HepG2 (cell line): ENCODE measurements at regions not wholly inside any gene's neighbourhood (a gene's known extent, or its start where the extent isn't known, plus 50 kb on each side); places are given as distances from the start of the nearest gene placed in this dataset.
A peak's percentile ranks its signal among the peaks of the same experiment; 100 is the strongest.

Experiments used
- ATAC-seq: fragments of 200-7000 bp; cut with Tn5 transposase; 3 replicates; pipeline ENCODE4 v1.9.1; 2020; ENCODE audit warnings: mild to moderate bottlenecking, moderate library complexity
- BruUV-seq: library from RNA; stranded (reverse); fragments of 400-500 nt; replicated peaks from 2 replicates; lab custom pipeline; 2021; lab: Mats Ljungman, UMichigan
- CTCF ChIA-PET: fragments of 300-600 bp; formaldehyde crosslinking; extraction: SDS; loops from one replicate; lab custom pipeline; 2021; ENCODE audit warnings: low total read pairs, inconsistent platforms, low intra/inter-chr PET ratio; lab: Yijun Ruan, JAX
- POLR2A ChIA-PET: fragments of 350-600 bp; sonication (Branson Sonifier 250); formaldehyde crosslinking; loops from one replicate; lab custom pipeline; 2020; ENCODE audit warnings: antibody characterized with exemption, inconsistent platforms; lab: Yijun Ruan, JAX
- DNase-seq: peaks from one replicate; pipeline ENCODE4 v3.0.0-alpha.2; 2015; ENCODE audit warnings: low spot score
- FAIRE-seq: peaks from 3 replicates; lab custom pipeline; 2011; peaks lifted over from hg19 to GRCh38; lab: Jason Lieb, UNC
- H2AFZ ChIP-seq: one replicate; pipeline ENCODE4 v1.6.1; 2011; ENCODE audit warnings: low read length, inconsistent platforms
- H3K27ac ChIP-seq: fragments of 300-600 bp; 3 replicates; pipeline ENCODE4 v1.8.0; 2011; ENCODE audit warnings: mixed run types, mild to moderate bottlenecking, mixed read lengths, low read length, inconsistent platforms; ENCODE audit not compliant: insufficient read depth; ENCODE audit errors: extremely low read length
- H3K27me3 ChIP-seq, 2 experiments: fragments of 200-600 bp in 1 of 2; 2 replicates in 1 of 2; 3 replicates in 1 of 2; pipeline versions ENCODE4 v1.6.0 to v1.8.0; 2011; ENCODE audit warnings: low read length in 2 of 2, mild to moderate bottlenecking in 2 of 2, moderate library complexity in 2 of 2, inconsistent platforms in 1 of 2; ENCODE audit not compliant: insufficient read depth in 2 of 2, control insufficient read depth in 1 of 2
- H3K36me3 ChIP-seq, 2 experiments: fragments of 200-600 bp in 1 of 2; replicated peaks in 1 of 2; 2 replicates in 1 of 2; 3 replicates in 1 of 2; pipeline versions ENCODE4 v1.5.1 to v1.8.0; 2011; ENCODE audit warnings: low read length in 2 of 2, inconsistent platforms in 1 of 2; ENCODE audit not compliant: insufficient read depth in 2 of 2, control insufficient read depth in 1 of 2
- H3K4me1 ChIP-seq: 2 replicates; pipeline ENCODE4 v1.5.1; 2012; ENCODE audit warnings: low read length, inconsistent platforms; ENCODE audit not compliant: insufficient read depth
- H3K4me2 ChIP-seq: 2 replicates; pipeline ENCODE4 v1.6.0; 2011; ENCODE audit warnings: low read depth, low read length, inconsistent platforms
- H3K4me3 ChIP-seq, 3 experiments: fragments of 200-600 bp in 1 of 3; sonication (generic), shearing (Covaris generic) in 1 of 3; replicated peaks in 1 of 3; 2 replicates each; pipeline ENCODE4 v1.5.1; 2011 to 2016; ENCODE audit warnings: low read length in 3 of 3, inconsistent platforms in 2 of 3, low read depth in 2 of 3, mild to moderate bottlenecking in 2 of 3, control low read depth in 1 of 3, mixed read lengths in 1 of 3; ENCODE audit not compliant: insufficient read depth in 1 of 3
- H3K79me2 ChIP-seq: one replicate; pipeline ENCODE4 v1.6.1; 2011; ENCODE audit warnings: low read length, inconsistent platforms; ENCODE audit not compliant: insufficient read depth
- H3K9ac ChIP-seq: 2 replicates; pipeline ENCODE4 v1.6.0; 2011; ENCODE audit warnings: mild to moderate bottlenecking, low read depth, low read length, inconsistent platforms; ENCODE audit not compliant: insufficient read depth
- H3K9me3 ChIP-seq: 2 replicates; pipeline ENCODE4 v1.5.1; 2012; ENCODE audit warnings: mild to moderate bottlenecking, low read length
- H4K20me1 ChIP-seq: 2 replicates; pipeline ENCODE4 v1.6.0; 2011; ENCODE audit warnings: inconsistent platforms, mild to moderate bottlenecking, low read length, moderate library complexity; ENCODE audit not compliant: insufficient read depth
- FOXC1 ChIP-seq: sonication (generic); formaldehyde crosslinking; IDR thresholded peaks from 2 replicates; pipeline ENCODE4 v1.8.0; 2022; ENCODE audit warnings: mild to moderate bottlenecking, missing genetic modification reagents, borderline replicate concordance
- HOXD1 ChIP-seq: sonication (generic); formaldehyde crosslinking; IDR thresholded peaks from 2 replicates; pipeline ENCODE4 v1.5.0; 2020; ENCODE audit warnings: missing genetic modification reagents
- ZC3H4 ChIP-seq: sonication (generic); formaldehyde crosslinking; IDR thresholded peaks from 2 replicates; pipeline ENCODE4 v1.4.0; 2020; ENCODE audit warnings: missing genetic modification reagents, borderline replicate concordance
- ZNF563 ChIP-seq: sonication (generic); formaldehyde crosslinking; IDR thresholded peaks from 2 replicates; pipeline ENCODE4 v1.8.0; 2022; ENCODE audit warnings: mild to moderate bottlenecking, moderate library complexity, missing genetic modification reagents
- ZNF746 ChIP-seq: sonication (generic); formaldehyde crosslinking; IDR thresholded peaks from 2 replicates; pipeline ENCODE4 v1.8.0; 2022; ENCODE audit warnings: mild to moderate bottlenecking, missing genetic modification reagents
- WGBS: methylation state at CpG from one replicate; pipeline ENCODE4 v1.1.6; 2017; ENCODE audit warnings: low lambda C conversion rate; 5-methylcytosine and 5-hydroxymethylcytosine counted together
- in situ Hi-C: cut with HindIII; loops from 2 replicates; pipeline ENCODE4 v1.10.0; 2017; ENCODE audit warnings: low pct_unique_long_range_greater_than_20kb; ENCODE audit not compliant: extremely low pct_ligation_motif_present
- intact Hi-C: fragments of 100-400 bp; cut with micrococcal nuclease; formaldehyde crosslinking; loops from one replicate; pipeline ENCODE4 v1.10.0; 2022; ENCODE audit not compliant: unreplicated experiment

- CTCF ChIA-PET: no interaction called here
- no peaks in the 10 kb centered on the region for H3K4me1 ChIP-seq
- POLR2A ChIA-PET: no interaction called here
- DNase-seq: no peak
- TF ChIP-seq ZNF746 (CRISPR knock-in tag) (no peak), ZNF563 (CRISPR knock-in tag) (no peak), FOXC1 (CRISPR knock-in tag) (no peak)
- intact Hi-C loops (no loop called here), in situ Hi-C loops (no loop called here)
- WGBS: 16% methylated on average over 6 of the region's 6 CpGs
- no peaks in the 10 kb centered on the region for H3K9me3 ChIP-seq
- no peaks in the 10 kb centered on the region for H3K36me3 ChIP-seq
- no TSS peak for BruUV-seq
- no peak overlapping the region for H3K4me3 ChIP-seq
- ATAC-seq: no peak
- no peak overlapping the region for H2AFZ ChIP-seq
- no peaks in the 10 kb centered on the region; a peak in 1 of 5 replicates for H3K27me3 ChIP-seq
- H3K9ac ChIP-seq: no peak overlapping the region
- no peaks in the 10 kb centered on the region for H4K20me1 ChIP-seq
- no peak overlapping the region for H3K27ac ChIP-seq
- no peak for FAIRE-seq
- no peak overlapping the region for H3K4me2 ChIP-seq
- no peaks in the 10 kb centered on the region for H3K79me2 ChIP-seq
These were observed 714.2 kb downstream of the SI start for GRCh38 chr3:164364111-164364510.

- H3K4me2 ChIP-seq: peak overlapping the region; percentile 27; the same call in 1 of the 2 replicates
- no peak for FAIRE-seq
- H3K9me3 ChIP-seq: no peaks in the 10 kb centered on the region
- no peak for TF ChIP-seq HOXD1 (CRISPR knock-in tag)
- no peak for TF ChIP-seq ZC3H4
- TF ChIP-seq, all 625 proteins: peak for 0
- ChIA-PET POLR2A (no interaction called here), CTCF (no interaction called here)
- Histone ChIP-seq H3K36me3 (no peaks in the 10 kb centered on the region), H3K27me3 (no peaks in the 10 kb centered on the region), H3K27ac (no peak overlapping the region), H4K20me1 (no peaks in the 10 kb centered on the region), H3K4me3 (peak overlapping the region in 1 of 3 experiments; percentile 40; a peak in 4 of 6 replicates), H3K9ac (no peak overlapping the region), H3K4me1 (no peaks in the 10 kb centered on the region), H3K79me2 (no peaks in the 10 kb centered on the region), H2AFZ (peak overlapping the region; percentile 72)
- ATAC-seq (peak; percentile 76), DNase-seq (no peak)
- BruUV-seq: no TSS peak
- intact Hi-C loops: no loop called here
- in situ Hi-C loops: no loop called here
- WGBS: 37% methylated on average over 8 of the region's 9 CpGs
These were observed 717.4 kb downstream of the SI start for GRCh38 chr3:164360738-164361406.
